GM12873 (cell line): ENCODE measurements at regions not wholly inside any gene's neighbourhood (a gene's known extent, or its start where the extent isn't known, plus 50 kb on each side); places are given as distances from the start of the nearest gene placed in this dataset.

Experiments used
- CTCF ChIP-seq: IDR thresholded peaks from 2 replicates; pipeline ENCODE4 v1.5.1; 2012; ENCODE audit warnings: low read depth, mild to moderate bottlenecking, moderate library complexity, low read length, control low read depth; ENCODE audit not compliant: insufficient read depth; ENCODE audit errors: missing control alignments

- no peak for TF ChIP-seq CTCF
These were observed 70.5 kb upstream of the GADD45A start for GRCh38 chr1:67614511-67614934.

GRCh38 chr1:67615886-67616285 is 69.1 kb upstream of the GADD45A start:
- no peak for TF ChIP-seq CTCF

DNA sequence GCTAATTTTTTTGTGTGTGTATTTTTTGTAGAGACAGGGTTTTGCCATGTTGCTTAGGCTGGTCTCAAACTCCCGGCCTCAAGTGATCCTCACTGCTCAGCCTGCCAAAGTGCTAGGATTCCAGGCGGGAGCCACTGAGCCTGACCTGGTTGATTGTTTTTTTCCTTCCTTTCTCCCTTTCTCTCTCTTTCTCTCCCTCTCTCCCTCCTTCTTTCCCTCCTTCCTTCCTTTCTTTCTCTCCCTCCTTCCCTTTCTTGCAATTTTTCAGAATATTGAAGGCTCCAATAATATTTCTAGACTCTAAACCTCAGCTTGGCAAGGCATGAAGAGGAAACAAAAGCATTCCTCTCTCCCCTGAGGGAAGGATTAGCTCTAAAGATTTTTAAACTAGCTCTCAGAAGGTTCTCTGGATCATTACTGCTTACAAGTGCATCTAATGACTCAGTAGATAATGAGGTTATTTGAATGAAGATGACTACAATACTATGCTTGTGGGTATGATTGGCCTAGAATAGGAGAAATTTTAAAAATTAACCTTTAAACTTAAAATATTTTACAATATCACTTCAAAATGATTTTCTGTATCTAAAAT is 68.5 kb upstream of the GADD45A start:
- no peak for TF ChIP-seq CTCF

DNA sequence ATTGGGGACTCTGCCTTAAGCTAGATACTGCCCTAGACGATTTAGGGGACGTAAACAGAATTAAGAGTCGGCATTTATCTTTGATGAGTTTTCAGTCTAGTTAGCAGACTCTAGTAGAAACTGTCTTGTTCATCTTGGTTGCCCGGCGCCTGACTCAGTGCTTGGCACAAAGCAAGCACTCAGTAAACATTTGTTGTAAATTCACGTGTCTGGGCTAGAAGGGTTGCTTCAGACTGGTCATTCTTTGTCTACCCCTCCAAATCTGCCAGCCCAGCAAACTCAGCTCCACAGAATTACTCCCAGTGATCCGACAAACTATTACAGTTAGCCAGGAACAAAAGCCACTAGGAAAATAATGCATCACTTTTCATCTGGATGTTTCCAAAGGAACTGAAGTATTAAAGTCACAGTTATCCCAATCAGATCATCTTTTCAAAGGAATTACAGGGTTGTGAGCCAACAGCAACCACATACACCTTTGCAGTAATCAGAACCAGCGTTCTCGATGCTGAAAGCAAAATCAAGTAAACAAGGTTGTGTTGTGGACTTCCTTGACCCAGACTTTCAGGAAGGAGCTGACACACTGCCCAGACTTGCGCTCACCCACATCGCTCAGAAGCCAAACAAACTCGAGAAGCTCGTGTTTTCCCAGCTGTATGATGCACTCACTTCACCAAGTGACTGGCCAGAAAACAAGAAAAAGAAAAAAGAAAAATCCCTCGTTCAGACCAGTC is 66.5 kb upstream of the GADD45A start:
- no peak for TF ChIP-seq CTCF

DNA sequence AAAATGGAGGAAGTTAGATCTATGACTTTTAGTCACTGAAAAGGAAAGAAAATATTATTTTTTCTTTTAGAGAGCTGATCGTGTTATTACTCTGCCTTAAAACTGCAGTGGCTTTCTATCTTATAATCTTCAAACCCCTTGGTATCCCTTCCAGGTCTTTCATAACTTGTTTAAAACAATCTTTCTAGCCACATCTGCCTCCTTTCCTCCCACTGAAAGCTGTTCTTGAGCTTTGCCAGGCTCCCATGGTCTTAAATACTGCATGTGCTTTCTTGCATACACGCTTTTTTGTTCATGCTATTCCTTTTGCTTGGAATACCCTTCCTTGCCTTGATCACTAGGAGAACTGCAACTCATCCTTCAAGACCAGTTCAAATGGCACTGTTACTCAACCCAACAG is 65.9 kb upstream of the GADD45A start:
- no peak for TF ChIP-seq CTCF

DNA sequence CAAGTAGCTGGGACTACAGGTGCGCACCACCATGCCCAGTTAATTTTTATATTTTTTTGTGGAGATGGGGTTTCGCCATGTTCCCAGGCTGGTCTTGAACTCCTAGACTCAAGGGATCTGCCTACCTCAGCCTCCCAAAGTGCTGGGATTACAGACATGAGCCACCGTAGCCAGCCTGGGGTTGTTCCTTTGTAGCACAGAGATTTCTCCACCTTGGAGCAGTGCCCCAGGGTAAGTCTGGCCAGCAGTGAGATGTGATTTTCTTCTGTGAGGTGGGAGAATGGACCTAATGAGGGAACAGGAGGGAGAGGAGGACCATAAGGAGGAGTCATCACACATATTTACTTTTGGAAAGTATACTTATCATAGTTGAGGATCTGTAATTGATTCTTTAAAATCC is 61.1 kb upstream of the GADD45A start:
- TF ChIP-seq CTCF, result no peak

GRCh38 chr1:67624680-67625079 is 60.3 kb upstream of the GADD45A start:
- TF ChIP-seq CTCF, result no peak
